ENCODE measurements at regions not wholly inside any gene's neighbourhood (a gene's known extent, or its start where the extent isn't known, plus 50 kb on each side); places are given as distances from the start of the nearest gene placed in this dataset.

DNA sequence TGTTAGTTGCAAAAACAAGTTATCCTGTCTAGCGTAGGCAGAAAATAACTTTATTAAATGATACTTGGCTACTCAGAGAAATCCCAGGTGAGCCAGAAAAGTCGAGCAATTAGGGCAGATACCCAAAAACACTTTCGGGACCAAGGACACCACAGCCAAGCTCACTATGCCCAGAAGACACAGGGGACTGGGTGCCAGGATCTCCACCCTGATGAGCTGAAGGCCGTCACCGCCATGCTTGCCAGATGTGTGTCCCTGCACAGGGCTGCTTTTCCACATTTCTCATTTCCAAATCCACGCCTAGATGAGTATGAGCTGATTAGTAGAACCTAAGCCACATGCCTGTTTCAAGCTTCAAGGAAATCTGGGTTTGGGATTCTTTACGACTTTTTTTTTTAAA, 214.0 kb upstream of the SMLR1 start:
- ChIA-PET CTCF (ENCODE audit: low intra/inter-chr PET ratio) (no interaction called here), POLR2A (no interaction called here)
- under 1% methylated on average over 7 of the region's 7 CpGs for WGBS (ENCODE audit: insufficient coverage, low coverage, missing lambda C conversion rate)
- TF ChIP-seq, protein P1, sequence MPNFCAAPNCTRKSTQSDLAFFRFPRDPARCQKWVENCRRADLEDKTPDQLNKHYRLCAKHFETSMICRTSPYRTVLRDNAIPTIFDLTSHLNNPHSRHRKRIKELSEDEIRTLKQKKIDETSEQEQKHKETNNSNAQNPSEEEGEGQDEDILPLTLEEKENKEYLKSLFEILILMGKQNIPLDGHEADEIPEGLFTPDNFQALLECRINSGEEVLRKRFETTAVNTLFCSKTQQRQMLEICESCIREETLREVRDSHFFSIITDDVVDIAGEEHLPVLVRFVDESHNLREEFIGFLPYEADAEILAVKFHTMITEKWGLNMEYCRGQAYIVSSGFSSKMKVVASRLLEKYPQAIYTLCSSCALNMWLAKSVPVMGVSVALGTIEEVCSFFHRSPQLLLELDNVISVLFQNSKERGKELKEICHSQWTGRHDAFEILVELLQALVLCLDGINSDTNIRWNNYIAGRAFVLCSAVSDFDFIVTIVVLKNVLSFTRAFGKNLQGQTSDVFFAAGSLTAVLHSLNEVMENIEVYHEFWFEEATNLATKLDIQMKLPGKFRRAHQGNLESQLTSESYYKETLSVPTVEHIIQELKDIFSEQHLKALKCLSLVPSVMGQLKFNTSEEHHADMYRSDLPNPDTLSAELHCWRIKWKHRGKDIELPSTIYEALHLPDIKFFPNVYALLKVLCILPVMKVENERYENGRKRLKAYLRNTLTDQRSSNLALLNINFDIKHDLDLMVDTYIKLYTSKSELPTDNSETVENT (CRISPR knock-in tag; IDR thresholded peaks at IDR 0.05), result no peak
- TF ChIP-seq DMBX1 (CRISPR knock-in tag; IDR thresholded peaks at IDR 0.05; ENCODE audit: borderline replicate concordance) (no peak), BRD9 (IDR thresholded peaks at IDR 0.05; ENCODE audit: low read depth, partially characterized antibody) (no peak), ZFPM2 (CRISPR knock-in tag; IDR thresholded peaks at IDR 0.05) (no peak), BACH1 (tag; IDR thresholded peaks at IDR 0.05) (no peak), ZBTB34 (CRISPR knock-in tag; IDR thresholded peaks at IDR 0.05) (no peak)
- TF ChIP-seq, protein P2, sequence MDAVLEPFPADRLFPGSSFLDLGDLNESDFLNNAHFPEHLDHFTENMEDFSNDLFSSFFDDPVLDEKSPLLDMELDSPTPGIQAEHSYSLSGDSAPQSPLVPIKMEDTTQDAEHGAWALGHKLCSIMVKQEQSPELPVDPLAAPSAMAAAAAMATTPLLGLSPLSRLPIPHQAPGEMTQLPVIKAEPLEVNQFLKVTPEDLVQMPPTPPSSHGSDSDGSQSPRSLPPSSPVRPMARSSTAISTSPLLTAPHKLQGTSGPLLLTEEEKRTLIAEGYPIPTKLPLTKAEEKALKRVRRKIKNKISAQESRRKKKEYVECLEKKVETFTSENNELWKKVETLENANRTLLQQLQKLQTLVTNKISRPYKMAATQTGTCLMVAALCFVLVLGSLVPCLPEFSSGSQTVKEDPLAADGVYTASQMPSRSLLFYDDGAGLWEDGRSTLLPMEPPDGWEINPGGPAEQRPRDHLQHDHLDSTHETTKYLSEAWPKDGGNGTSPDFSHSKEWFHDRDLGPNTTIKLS (IDR thresholded peaks at IDR 0.05; ENCODE audit: borderline replicate concordance, low read depth), result no peak
- Histone ChIP-seq H3K9me3 (replicated peaks; ENCODE audit: control insufficient read depth, insufficient read depth, low read depth, low read length) (no peaks in the 10 kb centered on the region), H3K79me2 (ENCODE audit: control insufficient read depth, insufficient read depth, low read length) (no peaks in the 10 kb centered on the region), H3K4me1 (replicated peaks in 1 of 2; ENCODE audit: control insufficient read depth in 2 of 2, insufficient read depth in 2 of 2, low read length in 2 of 2) (no peaks in the 10 kb centered on the region), H3K9me1 (ENCODE audit: control insufficient read depth, insufficient read depth, low read length) (no peaks in the 10 kb centered on the region), H3K4me3 (no peak overlapping the region), H4K20me1 (replicated peaks; ENCODE audit: control insufficient read depth, insufficient read depth, low read length) (no peaks in the 10 kb centered on the region), H2AFZ (ENCODE audit: low read depth, low read length) (no peak overlapping the region), H3K27ac (ENCODE audit: extremely low read depth, low read depth, low read length) (no peak overlapping the region), H3K27me3 (ENCODE audit: control insufficient read depth in 2 of 2, insufficient read depth in 2 of 2, low read length in 2 of 2) (no peaks in the 10 kb centered on the region), H3K4me2 (ENCODE audit: insufficient read depth, low read length) (no peak overlapping the region), H3K9ac (ENCODE audit: insufficient read depth in 1 of 2, low read depth in 2 of 2, low read length in 2 of 2) (no peak overlapping the region), H3K36me3 (ENCODE audit: control insufficient read depth, insufficient read depth, low read length) (no peaks in the 10 kb centered on the region)
- DNase-seq (ENCODE audit: extremely low read depth in 1 of 4, low spot score in 3 of 4) (no peak), FAIRE-seq (no peak), ATAC-seq (no peak)
- in situ Hi-C loops (cut with MboI), result no loop called here
- intact Hi-C loops (cut with micrococcal nuclease), result no loop called here
- BruUV-seq (replicated peaks), result no TSS peak
